GM13977 (cell line): ENCODE measurements at regions not wholly inside any gene's neighbourhood (a gene's known extent, or its start where the extent isn't known, plus 50 kb on each side); places are given as distances from the start of the nearest gene placed in this dataset.

Experiments
- DNase-seq: peaks from one replicate; pipeline ENCODE4 v3.0.0; 2012; ENCODE audit warnings: low spot score
- in situ Hi-C: fragments of 300-500 bp; cut with MboI; formaldehyde crosslinking; loops from one replicate; pipeline ENCODE4 v1.12.0; 2022; ENCODE audit warnings: low sequenced_read_pairs, low pct_unique_long_range_greater_than_20kb, mixed read lengths, inconsistent platforms; ENCODE audit not compliant: unreplicated experiment
- TF ChIP-seq, protein P1 (sequence below): IDR thresholded peaks from 2 replicates; pipeline ENCODE4 v1.5.1; 2012; ENCODE audit warnings: mild to moderate bottlenecking, control low read depth; ENCODE audit not compliant: insufficient read depth; ENCODE audit errors: extremely low read depth, missing control alignments

- in situ Hi-C loops = no loop called here
- TF ChIP-seq, protein P1, sequence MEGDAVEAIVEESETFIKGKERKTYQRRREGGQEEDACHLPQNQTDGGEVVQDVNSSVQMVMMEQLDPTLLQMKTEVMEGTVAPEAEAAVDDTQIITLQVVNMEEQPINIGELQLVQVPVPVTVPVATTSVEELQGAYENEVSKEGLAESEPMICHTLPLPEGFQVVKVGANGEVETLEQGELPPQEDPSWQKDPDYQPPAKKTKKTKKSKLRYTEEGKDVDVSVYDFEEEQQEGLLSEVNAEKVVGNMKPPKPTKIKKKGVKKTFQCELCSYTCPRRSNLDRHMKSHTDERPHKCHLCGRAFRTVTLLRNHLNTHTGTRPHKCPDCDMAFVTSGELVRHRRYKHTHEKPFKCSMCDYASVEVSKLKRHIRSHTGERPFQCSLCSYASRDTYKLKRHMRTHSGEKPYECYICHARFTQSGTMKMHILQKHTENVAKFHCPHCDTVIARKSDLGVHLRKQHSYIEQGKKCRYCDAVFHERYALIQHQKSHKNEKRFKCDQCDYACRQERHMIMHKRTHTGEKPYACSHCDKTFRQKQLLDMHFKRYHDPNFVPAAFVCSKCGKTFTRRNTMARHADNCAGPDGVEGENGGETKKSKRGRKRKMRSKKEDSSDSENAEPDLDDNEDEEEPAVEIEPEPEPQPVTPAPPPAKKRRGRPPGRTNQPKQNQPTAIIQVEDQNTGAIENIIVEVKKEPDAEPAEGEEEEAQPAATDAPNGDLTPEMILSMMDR = no peak
Observed at GRCh38 chr4:119937746-119938145, 128.9 kb downstream of the MAD2L1 start.

DNA sequence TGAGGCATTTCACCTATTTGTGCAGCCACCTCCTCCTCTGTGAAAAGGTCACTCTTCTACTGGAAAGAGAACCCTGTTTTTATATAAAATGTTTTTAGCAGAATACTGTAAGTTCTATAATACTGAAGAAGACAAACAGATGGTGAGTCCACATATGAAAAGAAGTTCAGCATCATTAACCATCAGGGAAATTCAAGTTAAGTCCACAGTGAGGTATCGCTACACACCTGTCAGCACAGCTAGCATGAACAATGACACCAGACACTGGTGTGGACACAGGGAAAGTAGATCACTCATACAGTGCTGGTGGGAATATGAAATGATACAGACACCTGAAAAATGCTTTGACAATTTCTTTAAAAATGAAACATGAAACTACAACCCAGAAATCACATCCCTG, 133.0 kb downstream of the MAD2L1 start:
- no peak for DNase-seq
- in situ Hi-C loops = no loop called here
- TF ChIP-seq, protein P1 = no peak

More at GRCh38 chr4:119937746-119938145, 128.9 kb downstream of the MAD2L1 start:
- DNase-seq = no peak

- no peak for DNase-seq
- in situ Hi-C loops = no loop called here
- TF ChIP-seq, protein P1 = no peak
Observed at GRCh38 chr4:119932277-119932676, 134.4 kb downstream of the MAD2L1 start.

DNA sequence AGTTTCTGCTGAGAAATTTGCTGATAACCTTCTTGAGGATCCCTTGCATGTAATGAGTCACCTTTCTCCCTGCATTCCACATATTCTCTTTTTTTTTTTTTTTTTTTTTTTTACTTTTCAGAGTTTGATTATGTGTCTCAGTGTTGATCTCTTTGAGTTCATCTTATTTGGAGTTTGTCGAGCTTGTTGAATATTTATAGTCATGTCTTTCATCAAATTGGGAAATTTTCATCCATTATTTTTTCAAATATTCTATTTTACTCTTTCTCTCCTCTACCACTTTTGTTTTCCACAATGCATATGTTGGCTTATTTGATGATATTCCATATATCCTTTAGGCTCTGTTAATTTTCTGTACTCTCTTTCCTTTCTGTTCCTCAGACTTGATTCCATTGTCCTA, 136.1 kb downstream of the MAD2L1 start:
- TF ChIP-seq, protein P1 = no peak
- in situ Hi-C loops = no loop called here
- no peak for DNase-seq

DNA sequence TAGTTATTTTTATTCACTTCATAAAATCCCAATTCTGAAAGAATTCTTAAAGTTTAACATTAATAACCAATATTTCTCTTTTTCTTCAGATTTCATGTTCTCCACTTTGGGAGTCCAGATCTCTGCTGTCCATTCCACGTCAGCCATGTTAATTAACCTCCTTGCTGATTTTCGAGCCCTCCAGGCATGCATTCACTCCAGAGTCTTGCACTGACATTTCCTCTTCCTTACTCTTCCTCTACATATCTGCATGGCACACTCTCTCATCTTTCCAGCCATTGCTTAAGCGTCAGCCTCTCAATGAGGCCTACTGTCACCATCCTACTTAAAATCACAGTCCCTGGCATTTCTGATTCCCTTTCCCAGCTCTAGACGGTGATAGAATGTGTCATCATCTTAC, 144.8 kb downstream of the MAD2L1 start:
- DNase-seq = no peak
- TF ChIP-seq, protein P1 = no peak
- in situ Hi-C loops = no loop called here

- TF ChIP-seq, protein P1 = no peak
- no peak for DNase-seq
- in situ Hi-C loops = no loop called here
Observed at GRCh38 chr4:119906277-119906676, 160.4 kb downstream of the MAD2L1 start.

DNA sequence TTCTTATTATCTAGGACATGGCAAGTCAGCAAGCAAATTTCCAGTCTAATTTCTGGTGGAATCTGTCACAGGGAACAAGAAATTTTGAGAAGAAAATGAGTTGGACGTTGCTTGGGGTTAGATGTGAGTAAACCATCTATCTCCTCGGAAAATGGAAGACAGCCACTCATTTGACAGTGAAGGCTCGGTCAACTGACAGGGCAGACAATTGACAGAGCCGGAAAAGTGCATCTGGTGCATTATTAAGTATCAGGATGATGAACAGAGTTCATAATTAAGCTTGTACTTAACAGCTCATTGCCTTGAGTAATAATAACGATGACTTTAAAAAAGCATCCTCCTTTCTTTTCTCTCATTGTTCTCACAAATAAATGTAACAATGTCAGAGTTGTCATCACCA, 168.4 kb downstream of the MAD2L1 start:
- no peak for DNase-seq
- in situ Hi-C loops = no loop called here

More for the DNA sequence above, 168.4 kb downstream of the MAD2L1 start:
- TF ChIP-seq, protein P1 = no peak
